ENCODE measurements at regions not wholly inside any gene's neighbourhood (a gene's known extent, or its start where the extent isn't known, plus 50 kb on each side); places are given as distances from the start of the nearest gene placed in this dataset.

- Mint-ChIP-seq H3K27ac (no peak overlapping the region), H3K36me3 (no peaks in the 10 kb centered on the region), H3K27me3 (peaks cover 4% of the 10 kb centered on the region), H3K4me3 (no peak overlapping the region), H3K4me1 (ENCODE audit: unreplicated experiment) (no peaks in the 10 kb centered on the region), H3K9me3 (peaks cover 5% of the 10 kb centered on the region)
- DNase-seq (ENCODE audit: extremely low spot score, unreplicated experiment), result no peak
- no peak for TF ChIP-seq CTCF (conservative IDR thresholded peaks at IDR 0.05)
Measured at GRCh38 chr4:29596228-29596627, 1123.9 kb upstream of the PCDH7 start.

GRCh38 chr4:29619168-29619567 lies 1101.0 kb upstream of the PCDH7 start:
- Mint-ChIP-seq H3K9me3 (no peaks in the 10 kb centered on the region), H3K4me1 (ENCODE audit: unreplicated experiment) (no peaks in the 10 kb centered on the region), H3K36me3 (no peaks in the 10 kb centered on the region), H3K4me3 (no peak overlapping the region), H3K27ac (no peak overlapping the region), H3K27me3 (no peaks in the 10 kb centered on the region)
- DNase-seq (ENCODE audit: extremely low spot score, unreplicated experiment), result no peak
- no peak for TF ChIP-seq CTCF (conservative IDR thresholded peaks at IDR 0.05)

GRCh38 chr4:29632199-29632598 lies 1088.0 kb upstream of the PCDH7 start:
- Mint-ChIP-seq H3K4me1 (ENCODE audit: unreplicated experiment) (no peaks in the 10 kb centered on the region), H3K4me3 (no peak overlapping the region), H3K27me3 (no peaks in the 10 kb centered on the region), H3K27ac (no peak overlapping the region), H3K36me3 (no peaks in the 10 kb centered on the region), H3K9me3 (no peaks in the 10 kb centered on the region)
- TF ChIP-seq CTCF (conservative IDR thresholded peaks at IDR 0.05), result no peak
- no peak for DNase-seq (ENCODE audit: extremely low spot score, unreplicated experiment)

- DNase-seq (ENCODE audit: extremely low spot score, unreplicated experiment), result no peak
- Mint-ChIP-seq H3K27ac (no peak overlapping the region), H3K36me3 (no peaks in the 10 kb centered on the region), H3K4me3 (no peak overlapping the region), H3K27me3 (no peaks in the 10 kb centered on the region), H3K4me1 (ENCODE audit: unreplicated experiment) (no peaks in the 10 kb centered on the region), H3K9me3 (no peaks in the 10 kb centered on the region)
- TF ChIP-seq CTCF (conservative IDR thresholded peaks at IDR 0.05), result no peak
Measured at GRCh38 chr4:29636961-29637360, 1083.2 kb upstream of the PCDH7 start.

- Mint-ChIP-seq H3K9me3 (no peaks in the 10 kb centered on the region), H3K36me3 (no peaks in the 10 kb centered on the region), H3K27me3 (no peaks in the 10 kb centered on the region), H3K27ac (no peak overlapping the region), H3K4me3 (no peak overlapping the region), H3K4me1 (ENCODE audit: unreplicated experiment) (no peaks in the 10 kb centered on the region)
- TF ChIP-seq CTCF (conservative IDR thresholded peaks at IDR 0.05), result no peak
- no peak for DNase-seq (ENCODE audit: extremely low spot score, unreplicated experiment)
Measured at GRCh38 chr4:29653221-29653620, 1066.9 kb upstream of the PCDH7 start.

- no peak for DNase-seq (ENCODE audit: extremely low spot score, unreplicated experiment)
- no peak overlapping the region for H3K4me3 Mint-ChIP-seq
- H3K4me1 Mint-ChIP-seq (ENCODE audit: unreplicated experiment), result no peaks in the 10 kb centered on the region
- no peaks in the 10 kb centered on the region for H3K9me3 Mint-ChIP-seq
- no peak overlapping the region for H3K27ac Mint-ChIP-seq
- no peaks in the 10 kb centered on the region for H3K27me3 Mint-ChIP-seq
- TF ChIP-seq CTCF (conservative IDR thresholded peaks at IDR 0.05), result no peak
- H3K36me3 Mint-ChIP-seq, result no peaks in the 10 kb centered on the region
Measured at GRCh38 chr4:29680644-29681043, 1039.5 kb upstream of the PCDH7 start.

All from type B pancreatic cell (in vitro differentiated cells).